ENCODE measurements at regions not wholly inside any gene's neighbourhood (a gene's known extent, or its start where the extent isn't known, plus 50 kb on each side); places are given as distances from the start of the nearest gene placed in this dataset.
"Not testable (repeated sequence)": the region's sequence is repeated elsewhere in the genome, so short reads cannot be mapped to it uniquely, and the experiment has no call there.

- peaks cover 11% of the 10 kb centered on the region for H3K9me3 Mint-ChIP-seq (ENCODE audit: low read depth)
- peaks cover 4% of the 10 kb centered on the region for H3K4me1 Mint-ChIP-seq (ENCODE audit: low read depth)
- no peak overlapping the region for H3K27ac Mint-ChIP-seq (ENCODE audit: unreplicated experiment)
- H3K4me3 Mint-ChIP-seq (ENCODE audit: unreplicated experiment) = no peak overlapping the region
- no peaks in the 10 kb centered on the region for H3K27me3 Mint-ChIP-seq (ENCODE audit: low read depth)
- no peaks in the 10 kb centered on the region for H3K36me3 Mint-ChIP-seq (ENCODE audit: low read depth)
- TF ChIP-seq CTCF (IDR thresholded peaks at IDR 0.05) = no peak
- no peak for DNase-seq (ENCODE audit: low spot score)
Observed at GRCh38 chr2:18045230-18045629, 166.8 kb downstream of the KCNS3 start.

GRCh38 chr2:18017381-18017780, 138.9 kb downstream of the KCNS3 start:
- H3K36me3 Mint-ChIP-seq (ENCODE audit: low read depth); H3K27ac Mint-ChIP-seq (ENCODE audit: unreplicated experiment); DNase-seq (ENCODE audit: low spot score); H3K4me3 Mint-ChIP-seq (ENCODE audit: unreplicated experiment); H3K4me1 Mint-ChIP-seq (ENCODE audit: low read depth); H3K27me3 Mint-ChIP-seq (ENCODE audit: low read depth): not testable (repeated sequence)
- H3K9me3 Mint-ChIP-seq (ENCODE audit: low read depth) = peaks cover 35% of the 10 kb centered on the region

GRCh38 chr2:18009891-18010290, 131.4 kb downstream of the KCNS3 start:
- Mint-ChIP-seq H3K4me3 (ENCODE audit: unreplicated experiment) (no peak overlapping the region), H3K36me3 (ENCODE audit: low read depth) (no peaks in the 10 kb centered on the region), H3K9me3 (ENCODE audit: low read depth) (peaks cover 15% of the 10 kb centered on the region), H3K27me3 (ENCODE audit: low read depth) (no peaks in the 10 kb centered on the region), H3K4me1 (ENCODE audit: low read depth) (no peaks in the 10 kb centered on the region), H3K27ac (ENCODE audit: unreplicated experiment) (no peak overlapping the region)
- no peak for DNase-seq (ENCODE audit: low spot score)
- TF ChIP-seq CTCF (IDR thresholded peaks at IDR 0.05) = no peak

GRCh38 chr2:18005411-18005810, 126.9 kb downstream of the KCNS3 start:
- no peak for DNase-seq (ENCODE audit: low spot score)
- no peak overlapping the region for H3K4me3 Mint-ChIP-seq (ENCODE audit: unreplicated experiment)

GRCh38 chr2:18001671-18002070, 123.2 kb downstream of the KCNS3 start:
- Mint-ChIP-seq H3K4me1 (ENCODE audit: low read depth) (no peaks in the 10 kb centered on the region), H3K27me3 (ENCODE audit: low read depth) (peaks cover 2% of the 10 kb centered on the region), H3K9me3 (ENCODE audit: low read depth) (peaks cover 10% of the 10 kb centered on the region), H3K36me3 (ENCODE audit: low read depth) (no peaks in the 10 kb centered on the region), H3K4me3 (ENCODE audit: unreplicated experiment) (no peak overlapping the region), H3K27ac (ENCODE audit: unreplicated experiment) (no peak overlapping the region)
- peak; percentile 28 for TF ChIP-seq CTCF (IDR thresholded peaks at IDR 0.05)
- DNase-seq (ENCODE audit: low spot score) = no peak

More at GRCh38 chr2:18005411-18005810, 126.9 kb downstream of the KCNS3 start:
- H3K9me3 Mint-ChIP-seq (ENCODE audit: low read depth) = peaks cover 11% of the 10 kb centered on the region
- no peaks in the 10 kb centered on the region for H3K36me3 Mint-ChIP-seq (ENCODE audit: low read depth)
- H3K4me1 Mint-ChIP-seq (ENCODE audit: low read depth) = no peaks in the 10 kb centered on the region
- H3K27ac Mint-ChIP-seq (ENCODE audit: unreplicated experiment) = no peak overlapping the region
- no peak for TF ChIP-seq CTCF (IDR thresholded peaks at IDR 0.05)
- H3K27me3 Mint-ChIP-seq (ENCODE audit: low read depth) = peaks cover 2% of the 10 kb centered on the region

- no peaks in the 10 kb centered on the region for H3K27me3 Mint-ChIP-seq (ENCODE audit: low read depth)
- no peaks in the 10 kb centered on the region for H3K4me1 Mint-ChIP-seq (ENCODE audit: low read depth)
- DNase-seq (ENCODE audit: low spot score) = no peak
- no peak overlapping the region for H3K4me3 Mint-ChIP-seq (ENCODE audit: unreplicated experiment)
- TF ChIP-seq CTCF (IDR thresholded peaks at IDR 0.05) = no peak
- H3K36me3 Mint-ChIP-seq (ENCODE audit: low read depth) = no peaks in the 10 kb centered on the region
- no peak overlapping the region for H3K27ac Mint-ChIP-seq (ENCODE audit: unreplicated experiment)
- peaks cover 14% of the 10 kb centered on the region for H3K9me3 Mint-ChIP-seq (ENCODE audit: low read depth)
Observed at GRCh38 chr2:17996978-17997377, 118.5 kb downstream of the KCNS3 start.

Data from chondrocyte (in vitro differentiated cells).